ENCODE measurements at regions not wholly inside any gene's neighbourhood (a gene's known extent, or its start where the extent isn't known, plus 50 kb on each side); places are given as distances from the start of the nearest gene placed in this dataset.
"Not testable (repeated sequence)": the region's sequence is repeated elsewhere in the genome, so short reads cannot be mapped to it uniquely, and the experiment has no call there.

- DNase-seq: no peak
Measured at GRCh38 chr16:5214466-5214865, 116.9 kb upstream of the EEF2KMT start.

- DNase-seq: not testable (repeated sequence)
Measured at GRCh38 chr16:5212501-5212900, 114.9 kb upstream of the EEF2KMT start.

- not testable (repeated sequence) for DNase-seq
Measured at GRCh38 chr16:5207862-5208498, 110.4 kb upstream of the EEF2KMT start.

GRCh38 chr16:5207001-5207523, 109.5 kb upstream of the EEF2KMT start:
- no peak for DNase-seq

GRCh38 chr16:5206331-5206990, 108.9 kb upstream of the EEF2KMT start:
- no peak for DNase-seq

GRCh38 chr16:5205361-5206040, 107.9 kb upstream of the EEF2KMT start:
- DNase-seq: no peak

- not testable (repeated sequence) for DNase-seq
Measured at GRCh38 chr16:5203675-5204074, 106.1 kb upstream of the EEF2KMT start.

GRCh38 chr16:5200123-5200522, 102.5 kb upstream of the EEF2KMT start:
- DNase-seq: no peak

- no peak for DNase-seq
Measured at GRCh38 chr16:5196204-5196603, 98.6 kb upstream of the EEF2KMT start.

GRCh38 chr16:5193861-5194260, 96.3 kb upstream of the EEF2KMT start:
- no peak for DNase-seq

- DNase-seq: no peak
Measured at GRCh38 chr16:5188989-5189352, 91.4 kb upstream of the EEF2KMT start.

GRCh38 chr16:5188318-5188988, 90.9 kb upstream of the EEF2KMT start:
- DNase-seq: no peak

- no peak for DNase-seq
Measured at GRCh38 chr16:5187402-5187952, 89.9 kb upstream of the EEF2KMT start.

GRCh38 chr16:5186381-5186903, 88.8 kb upstream of the EEF2KMT start:
- no peak for DNase-seq

- DNase-seq: no peak
Measured at GRCh38 chr16:5176505-5176904, 78.9 kb upstream of the EEF2KMT start.

GRCh38 chr16:5175266-5175665, 77.7 kb upstream of the EEF2KMT start:
- DNase-seq: no peak

- no peak for DNase-seq
Measured at GRCh38 chr16:5166486-5166885, 68.9 kb upstream of the EEF2KMT start.

- not testable (repeated sequence) for DNase-seq
Measured at GRCh38 chr16:5165429-5165828, 67.8 kb upstream of the EEF2KMT start.

GRCh38 chr16:5162801-5163200, 65.2 kb upstream of the EEF2KMT start:
- DNase-seq: not testable (repeated sequence)

- DNase-seq: not testable (repeated sequence)
Measured at GRCh38 chr16:5161888-5162287, 64.3 kb upstream of the EEF2KMT start.

GRCh38 chr16:5160010-5160409, 62.4 kb upstream of the EEF2KMT start:
- DNase-seq: not testable (repeated sequence)

- DNase-seq: not testable (repeated sequence)
Measured at GRCh38 chr16:5159537-5159936, 61.9 kb upstream of the EEF2KMT start.

GRCh38 chr16:5158494-5158893, 60.9 kb upstream of the EEF2KMT start:
- DNase-seq: no peak

All from NCI-H526 treated with DMSO at 0.1 percent for 48 hours (cell line).